ENCODE measurements at regions not wholly inside any gene's neighbourhood (a gene's known extent, or its start where the extent isn't known, plus 50 kb on each side); places are given as distances from the start of the nearest gene placed in this dataset.

- no peak for TF ChIP-seq CTCF (IDR thresholded peaks at IDR 0.05; ENCODE audit: extremely low read depth in 1 of 2, insufficient read depth in 1 of 2, low read depth in 1 of 2, low read length in 2 of 2)
- TF ChIP-seq EZH2 (IDR thresholded peaks at IDR 0.05; ENCODE audit: borderline replicate concordance, low read depth, low read length, severe bottlenecking), result no peak
- no peak for TF ChIP-seq MAX (IDR thresholded peaks at IDR 0.05; ENCODE audit: insufficient read depth, insufficient read length)
- no peak for TF ChIP-seq POLR2AphosphoS5 (IDR thresholded peaks at IDR 0.05; ENCODE audit: insufficient read depth, low read depth, low read length)
- no peak for TF ChIP-seq POLR2A (IDR thresholded peaks at IDR 0.05; ENCODE audit: low read depth, low read length)
- no peak for TF ChIP-seq GATA2 (IDR thresholded peaks at IDR 0.05; ENCODE audit: insufficient read depth, insufficient read length, low read depth, low read length)
- TF ChIP-seq MYC (IDR thresholded peaks at IDR 0.05; ENCODE audit: low read depth, low read length), result no peak
Observed at GRCh38 chr12:94819011-94819410, 168.7 kb upstream of the TMCC3 start.
